ENCODE measurements at regions not wholly inside any gene's neighbourhood (a gene's known extent, or its start where the extent isn't known, plus 50 kb on each side); places are given as distances from the start of the nearest gene placed in this dataset.

- no peak for DNase-seq (ENCODE audit: low spot score)
These were observed 1131.0 kb downstream of the AACS start for GRCh38 chr12:126196263-126196662.

- no peak for DNase-seq (ENCODE audit: low spot score)
These were observed 1133.3 kb downstream of the AACS start for GRCh38 chr12:126198516-126198915.

- no peak for DNase-seq (ENCODE audit: low spot score)
These were observed 1133.9 kb downstream of the AACS start for GRCh38 chr12:126198966-126199692.

- no peak for DNase-seq (ENCODE audit: low spot score)
These were observed 1136.8 kb downstream of the AACS start for GRCh38 chr12:126201981-126202537.

GRCh38 chr12:126204326-126204725 is 1139.1 kb downstream of the AACS start:
- no peak for DNase-seq (ENCODE audit: low spot score)

- DNase-seq (ENCODE audit: low spot score), result peak; percentile 8
These were observed 1144.8 kb downstream of the AACS start for GRCh38 chr12:126210026-126210425.

GRCh38 chr12:126210448-126210847 is 1145.2 kb downstream of the AACS start:
- no peak for DNase-seq (ENCODE audit: low spot score)

GRCh38 chr12:126212824-126213223 is 1147.6 kb downstream of the AACS start:
- no peak for DNase-seq (ENCODE audit: low spot score)

GRCh38 chr12:126218697-126219096 is 1153.5 kb downstream of the AACS start:
- DNase-seq (ENCODE audit: low spot score), result no peak

- DNase-seq (ENCODE audit: low spot score), result no peak
These were observed 1153.9 kb downstream of the AACS start for GRCh38 chr12:126219139-126219538.

- no peak for DNase-seq (ENCODE audit: low spot score)
These were observed 1154.5 kb downstream of the AACS start for GRCh38 chr12:126219654-126220279.

GRCh38 chr12:126224032-126224431 is 1158.8 kb downstream of the AACS start:
- no peak for DNase-seq (ENCODE audit: low spot score)

GRCh38 chr12:126228936-126229335 is 1163.7 kb downstream of the AACS start:
- DNase-seq (ENCODE audit: low spot score), result no peak

- DNase-seq (ENCODE audit: low spot score), result no peak
These were observed 1167.5 kb downstream of the AACS start for GRCh38 chr12:126232711-126233110.

- DNase-seq (ENCODE audit: low spot score), result no peak
These were observed 1168.4 kb downstream of the AACS start for GRCh38 chr12:126233625-126234024.

GRCh38 chr12:126243814-126244440 is 1178.7 kb downstream of the AACS start:
- DNase-seq (ENCODE audit: low spot score), result no peak

GRCh38 chr12:126247936-126248335 is 1182.7 kb downstream of the AACS start:
- DNase-seq (ENCODE audit: low spot score), result no peak

GRCh38 chr12:126248871-126249403 is 1183.7 kb downstream of the AACS start:
- DNase-seq (ENCODE audit: low spot score), result no peak

GRCh38 chr12:126258190-126258589 is 1193.0 kb downstream of the AACS start:
- DNase-seq (ENCODE audit: low spot score), result no peak

GRCh38 chr12:126262829-126263228 is 1197.6 kb downstream of the AACS start:
- no peak for DNase-seq (ENCODE audit: low spot score)

GRCh38 chr12:126268222-126268621 is 1203.0 kb downstream of the AACS start:
- DNase-seq (ENCODE audit: low spot score), result no peak

GRCh38 chr12:126271159-126271558 is 1205.9 kb downstream of the AACS start:
- DNase-seq (ENCODE audit: low spot score), result no peak

GRCh38 chr12:126282691-126283090 is 1217.5 kb downstream of the AACS start:
- no peak for DNase-seq (ENCODE audit: low spot score)
